ENCODE measurements at regions not wholly inside any gene's neighbourhood (a gene's known extent, or its start where the extent isn't known, plus 50 kb on each side); places are given as distances from the start of the nearest gene placed in this dataset.

DNA sequence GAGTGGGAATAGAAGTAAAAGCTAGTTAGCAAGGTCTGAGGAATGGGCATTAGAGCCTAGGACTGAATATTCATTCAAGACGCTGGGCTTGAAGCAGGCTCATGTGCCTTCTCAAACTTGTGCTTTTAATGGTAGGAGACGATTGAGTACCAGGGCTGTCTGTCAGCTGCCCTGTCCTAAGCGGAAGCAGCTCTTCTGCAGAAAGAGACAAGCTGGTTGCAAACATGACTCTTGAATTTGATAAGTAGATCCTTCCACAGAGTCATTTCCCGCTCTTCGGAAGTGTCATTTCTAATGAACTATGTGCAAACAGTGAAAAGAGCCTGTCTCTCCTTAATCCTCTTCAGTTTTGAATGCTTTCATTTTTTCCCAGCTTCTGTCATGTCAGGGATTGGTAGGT is 176.4 kb downstream of the TFAP2B start:
- no peak overlapping the region for H3K27ac ChIP-seq (ENCODE audit: low read depth, low read length)
- H2AFZ ChIP-seq (ENCODE audit: low read depth, low read length), result no peak overlapping the region
- no peak overlapping the region for H3K4me2 ChIP-seq (ENCODE audit: low read length)
- no peak overlapping the region for H3K4me3 ChIP-seq (ENCODE audit: insufficient read depth, low read depth, low read length)
- H4K20me1 ChIP-seq (ENCODE audit: insufficient read depth, low read length), result no peaks in the 10 kb centered on the region
- no peaks in the 10 kb centered on the region for H3K36me3 ChIP-seq (ENCODE audit: insufficient read depth, low read length)
- no peaks in the 10 kb centered on the region for H3K4me1 Mint-ChIP-seq (ENCODE audit: low read depth, unreplicated experiment)
- TF ChIP-seq CTCF (IDR thresholded peaks at IDR 0.05; ENCODE audit: insufficient read depth, low read depth, low read length), result no peak
- TF ChIP-seq EZH2 (IDR thresholded peaks at IDR 0.05; ENCODE audit: insufficient read depth, low read length), result no peak
- no peak overlapping the region for H3K9ac ChIP-seq (ENCODE audit: low read length)
- DNase-seq (ENCODE audit: low read depth), result no peak
- no peak overlapping the region for H3K4me3 Mint-ChIP-seq (ENCODE audit: unreplicated experiment)
- H3K79me2 ChIP-seq (ENCODE audit: insufficient read depth, low read length), result no peaks in the 10 kb centered on the region
- no peaks in the 10 kb centered on the region for H3K9me3 Mint-ChIP-seq (ENCODE audit: unreplicated experiment)
- no peaks in the 10 kb centered on the region for H3K36me3 Mint-ChIP-seq (ENCODE audit: low read depth, unreplicated experiment)
- no peaks in the 10 kb centered on the region for H3K27me3 ChIP-seq (ENCODE audit: insufficient read depth, low read length)
- no peak overlapping the region for H3K27ac Mint-ChIP-seq (ENCODE audit: unreplicated experiment)
- no peaks in the 10 kb centered on the region for H3K4me1 ChIP-seq (ENCODE audit: insufficient read depth, low read length)
- H3K9me3 ChIP-seq (ENCODE audit: insufficient read depth, low read depth, low read length), result no peaks in the 10 kb centered on the region
- no peak for FAIRE-seq
- H3K27me3 Mint-ChIP-seq (ENCODE audit: low read depth, unreplicated experiment), result peaks cover 2% of the 10 kb centered on the region

GRCh38 chr6:50998905-50999304 is 180.2 kb downstream of the TFAP2B start:
- Histone ChIP-seq H3K36me3 (ENCODE audit: insufficient read depth, low read length) (no peaks in the 10 kb centered on the region), H3K79me2 (ENCODE audit: insufficient read depth, low read length) (no peaks in the 10 kb centered on the region), H3K9me3 (ENCODE audit: insufficient read depth, low read depth, low read length) (no peaks in the 10 kb centered on the region), H3K27me3 (ENCODE audit: insufficient read depth, low read length) (no peaks in the 10 kb centered on the region), H4K20me1 (ENCODE audit: insufficient read depth, low read length) (no peaks in the 10 kb centered on the region), H3K27ac (ENCODE audit: low read depth, low read length) (no peak overlapping the region), H3K4me2 (ENCODE audit: low read length) (no peak overlapping the region), H3K4me1 (ENCODE audit: insufficient read depth, low read length) (no peaks in the 10 kb centered on the region), H3K9ac (ENCODE audit: low read length) (no peak overlapping the region), H2AFZ (ENCODE audit: low read depth, low read length) (no peak overlapping the region), H3K4me3 (ENCODE audit: insufficient read depth, low read depth, low read length) (no peak overlapping the region)
- Mint-ChIP-seq H3K4me3 (ENCODE audit: unreplicated experiment) (no peak overlapping the region), H3K9me3 (ENCODE audit: unreplicated experiment) (peaks cover 1% of the 10 kb centered on the region), H3K4me1 (ENCODE audit: low read depth, unreplicated experiment) (no peaks in the 10 kb centered on the region), H3K36me3 (ENCODE audit: low read depth, unreplicated experiment) (no peaks in the 10 kb centered on the region), H3K27me3 (ENCODE audit: low read depth, unreplicated experiment) (peaks cover 2% of the 10 kb centered on the region), H3K27ac (ENCODE audit: unreplicated experiment) (no peak overlapping the region)
- DNase-seq (ENCODE audit: low read depth), result no peak
- no peak for TF ChIP-seq EZH2 (IDR thresholded peaks at IDR 0.05; ENCODE audit: insufficient read depth, low read length)
- TF ChIP-seq CTCF (IDR thresholded peaks at IDR 0.05; ENCODE audit: insufficient read depth, low read depth, low read length), result no peak
- FAIRE-seq, result no peak

DNA sequence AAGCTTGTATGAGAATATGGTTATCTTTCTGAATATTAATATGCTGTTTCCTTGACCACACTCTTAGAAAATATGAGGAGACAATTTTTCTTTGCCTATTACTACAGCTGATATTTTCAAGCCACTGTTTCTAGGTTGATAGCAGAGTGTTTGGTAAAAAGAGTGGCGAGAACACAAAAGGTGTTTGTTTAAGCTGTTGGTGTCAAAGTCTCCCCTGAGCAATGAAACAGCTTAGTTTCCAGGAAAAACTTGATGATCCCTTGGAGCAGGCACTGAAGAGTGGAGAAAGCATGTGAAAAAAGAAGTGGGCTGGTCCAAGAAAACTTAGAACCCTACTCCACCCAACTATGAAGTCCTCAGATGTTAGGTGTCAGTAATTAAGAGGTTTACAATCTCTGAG is 182.7 kb downstream of the TFAP2B start:
- DNase-seq (ENCODE audit: low read depth) (no peak), FAIRE-seq (no peak)
- Mint-ChIP-seq H3K27me3 (ENCODE audit: low read depth, unreplicated experiment) (peaks cover 4% of the 10 kb centered on the region), H3K27ac (ENCODE audit: unreplicated experiment) (no peak overlapping the region), H3K4me1 (ENCODE audit: low read depth, unreplicated experiment) (no peaks in the 10 kb centered on the region), H3K9me3 (ENCODE audit: unreplicated experiment) (peaks cover 1% of the 10 kb centered on the region), H3K36me3 (ENCODE audit: low read depth, unreplicated experiment) (no peaks in the 10 kb centered on the region), H3K4me3 (ENCODE audit: unreplicated experiment) (no peak overlapping the region)
- Histone ChIP-seq H3K27me3 (ENCODE audit: insufficient read depth, low read length) (no peaks in the 10 kb centered on the region), H3K36me3 (ENCODE audit: insufficient read depth, low read length) (no peaks in the 10 kb centered on the region), H4K20me1 (ENCODE audit: insufficient read depth, low read length) (no peaks in the 10 kb centered on the region), H3K4me1 (ENCODE audit: insufficient read depth, low read length) (no peaks in the 10 kb centered on the region), H3K79me2 (ENCODE audit: insufficient read depth, low read length) (no peaks in the 10 kb centered on the region), H3K27ac (ENCODE audit: low read depth, low read length) (no peak overlapping the region), H3K4me2 (ENCODE audit: low read length) (no peak overlapping the region), H3K9me3 (ENCODE audit: insufficient read depth, low read depth, low read length) (no peaks in the 10 kb centered on the region), H3K9ac (ENCODE audit: low read length) (no peak overlapping the region), H3K4me3 (ENCODE audit: insufficient read depth, low read depth, low read length) (no peak overlapping the region), H2AFZ (ENCODE audit: low read depth, low read length) (no peak overlapping the region)
- no peak for TF ChIP-seq CTCF (IDR thresholded peaks at IDR 0.05; ENCODE audit: insufficient read depth, low read depth, low read length)
- no peak for TF ChIP-seq EZH2 (IDR thresholded peaks at IDR 0.05; ENCODE audit: insufficient read depth, low read length)
